ENCODE measurements at regions not wholly inside any gene's neighbourhood (a gene's known extent, or its start where the extent isn't known, plus 50 kb on each side); places are given as distances from the start of the nearest gene placed in this dataset.

DNA sequence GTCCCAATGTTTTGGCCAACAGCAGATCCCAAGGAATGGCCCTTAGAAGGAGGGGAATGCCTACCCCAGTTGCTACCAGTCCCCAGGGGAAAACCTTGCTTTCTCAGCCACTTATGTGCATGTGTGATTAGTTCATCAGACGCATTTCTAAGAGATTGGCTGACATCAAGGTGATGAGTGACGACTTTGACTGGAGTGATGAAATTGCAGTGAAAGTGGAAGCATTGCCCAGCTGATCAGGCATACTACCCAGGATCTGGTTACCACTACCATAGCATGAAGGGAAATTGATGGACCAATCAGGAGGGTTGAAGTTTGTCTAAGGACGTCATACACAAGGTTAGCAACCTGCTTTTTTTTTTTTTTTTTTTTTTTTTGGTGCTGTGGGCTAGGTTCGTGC is 90.3 kb upstream of the ELMO1 start:
- H3K27me3 Mint-ChIP-seq (ENCODE audit: low read depth in 3 of 3): peaks cover 0 to 2% (median 1%) of the 10 kb centered on the region in 3 donors
- no peaks in the 10 kb centered on the region for H3K36me3 Mint-ChIP-seq
- intact Hi-C loops (cut with micrococcal nuclease): no loop called here
- no peak overlapping the region for H3K27ac Mint-ChIP-seq
- Histone ChIP-seq H4K20me1 (ENCODE audit: insufficient read depth, low read length) (no peaks in the 10 kb centered on the region), H2AFZ (ENCODE audit: insufficient read depth, low read depth, low read length, poor library complexity, severe bottlenecking) (no peak overlapping the region), H3K9ac (ENCODE audit: insufficient read depth, low read length, poor library complexity, severe bottlenecking) (no peak overlapping the region), H3K4me2 (replicated peaks; ENCODE audit: extremely low read depth, low read length, poor library complexity, severe bottlenecking) (no peak overlapping the region), H3K27ac (ENCODE audit: low read depth in 1 of 2, low read length in 2 of 2) (no peak overlapping the region), H3K9me3 (replicated peaks in 1 of 2; ENCODE audit: control insufficient read depth in 1 of 2, insufficient read depth in 1 of 2, low read length in 2 of 2) (no peaks in the 10 kb centered on the region), H3K36me3 (replicated peaks in 1 of 2; ENCODE audit: control insufficient read depth in 1 of 2, insufficient read depth in 2 of 2, low read length in 2 of 2) (no peaks in the 10 kb centered on the region), H3K4me1 (ENCODE audit: control insufficient read depth in 1 of 2, insufficient read depth in 2 of 2, low read length in 2 of 2) (no peaks in the 10 kb centered on the region), H3K4me3 (replicated peaks in 1 of 3; ENCODE audit: low read depth in 2 of 3, low read length in 3 of 3) (no peak overlapping the region), H3K79me2 (ENCODE audit: insufficient read depth, low read length) (no peaks in the 10 kb centered on the region), H3K27me3 (ENCODE audit: control insufficient read depth in 2 of 2, insufficient read depth in 2 of 2, low read length in 2 of 2) (no peaks in the 10 kb centered on the region)
- TF ChIP-seq, protein P1, sequence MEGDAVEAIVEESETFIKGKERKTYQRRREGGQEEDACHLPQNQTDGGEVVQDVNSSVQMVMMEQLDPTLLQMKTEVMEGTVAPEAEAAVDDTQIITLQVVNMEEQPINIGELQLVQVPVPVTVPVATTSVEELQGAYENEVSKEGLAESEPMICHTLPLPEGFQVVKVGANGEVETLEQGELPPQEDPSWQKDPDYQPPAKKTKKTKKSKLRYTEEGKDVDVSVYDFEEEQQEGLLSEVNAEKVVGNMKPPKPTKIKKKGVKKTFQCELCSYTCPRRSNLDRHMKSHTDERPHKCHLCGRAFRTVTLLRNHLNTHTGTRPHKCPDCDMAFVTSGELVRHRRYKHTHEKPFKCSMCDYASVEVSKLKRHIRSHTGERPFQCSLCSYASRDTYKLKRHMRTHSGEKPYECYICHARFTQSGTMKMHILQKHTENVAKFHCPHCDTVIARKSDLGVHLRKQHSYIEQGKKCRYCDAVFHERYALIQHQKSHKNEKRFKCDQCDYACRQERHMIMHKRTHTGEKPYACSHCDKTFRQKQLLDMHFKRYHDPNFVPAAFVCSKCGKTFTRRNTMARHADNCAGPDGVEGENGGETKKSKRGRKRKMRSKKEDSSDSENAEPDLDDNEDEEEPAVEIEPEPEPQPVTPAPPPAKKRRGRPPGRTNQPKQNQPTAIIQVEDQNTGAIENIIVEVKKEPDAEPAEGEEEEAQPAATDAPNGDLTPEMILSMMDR (IDR thresholded peaks at IDR 0.05): no peak
- WGBS (ENCODE audit: insufficient coverage): no CpG with 5 or more reads among the region's 4 CpGs
- H3K4me1 Mint-ChIP-seq: no peaks in the 10 kb centered on the region
- H3K4me3 Mint-ChIP-seq: no peak overlapping the region
- no peak for DNase-seq
- peaks cover 0 to 7% (median 2%) of the 10 kb centered on the region in 7 donors for H3K9me3 Mint-ChIP-seq

DNA sequence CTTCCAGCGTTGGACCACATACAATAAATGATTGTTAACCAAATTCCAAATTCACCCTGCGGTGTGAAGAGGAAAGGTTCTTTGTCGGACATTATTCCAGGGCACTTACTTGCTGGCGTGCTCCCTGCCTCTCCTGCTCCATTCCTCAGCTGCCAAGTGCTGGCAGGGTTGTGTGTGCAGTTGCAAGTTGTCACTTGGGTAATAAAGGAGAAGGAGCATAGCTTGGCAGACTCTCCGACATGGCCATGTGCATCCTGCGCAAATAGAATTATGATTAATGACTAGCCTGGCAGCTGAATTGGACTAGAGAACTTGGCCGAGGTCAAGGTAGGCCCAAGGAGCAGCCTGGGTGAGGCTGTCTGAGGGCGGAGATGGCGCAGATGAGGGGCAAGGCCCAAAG is 92.3 kb upstream of the ELMO1 start:
- Mint-ChIP-seq H3K36me3 (no peaks in the 10 kb centered on the region), H3K9me3 (peaks cover 0 to 7% (median 2%) of the 10 kb centered on the region in 7 donors), H3K27ac (peak overlapping the region in 1 of 7 donors; percentile 40), H3K4me1 (no peaks in the 10 kb centered on the region), H3K27me3 (ENCODE audit: low read depth in 3 of 3) (peaks cover 0 to 2% (median 1%) of the 10 kb centered on the region in 3 donors), H3K4me3 (no peak overlapping the region)
- Histone ChIP-seq H3K9me3 (replicated peaks in 1 of 2; ENCODE audit: control insufficient read depth in 1 of 2, insufficient read depth in 1 of 2, low read length in 2 of 2) (no peaks in the 10 kb centered on the region), H3K27me3 (ENCODE audit: control insufficient read depth in 2 of 2, insufficient read depth in 2 of 2, low read length in 2 of 2) (no peaks in the 10 kb centered on the region), H3K9ac (ENCODE audit: insufficient read depth, low read length, poor library complexity, severe bottlenecking) (no peak overlapping the region), H2AFZ (ENCODE audit: insufficient read depth, low read depth, low read length, poor library complexity, severe bottlenecking) (no peak overlapping the region), H3K4me1 (ENCODE audit: control insufficient read depth in 1 of 2, insufficient read depth in 2 of 2, low read length in 2 of 2) (no peaks in the 10 kb centered on the region), H3K4me2 (replicated peaks; ENCODE audit: extremely low read depth, low read length, poor library complexity, severe bottlenecking) (no peak overlapping the region), H3K36me3 (replicated peaks in 1 of 2; ENCODE audit: control insufficient read depth in 1 of 2, insufficient read depth in 2 of 2, low read length in 2 of 2) (no peaks in the 10 kb centered on the region), H3K79me2 (ENCODE audit: insufficient read depth, low read length) (no peaks in the 10 kb centered on the region), H4K20me1 (ENCODE audit: insufficient read depth, low read length) (no peaks in the 10 kb centered on the region), H3K4me3 (replicated peaks in 1 of 3; ENCODE audit: low read depth in 2 of 3, low read length in 3 of 3) (no peak overlapping the region), H3K27ac (ENCODE audit: low read depth in 1 of 2, low read length in 2 of 2) (no peak overlapping the region)
- intact Hi-C loops (cut with micrococcal nuclease): no loop called here
- TF ChIP-seq, protein P1 (IDR thresholded peaks at IDR 0.05): no peak
- DNase-seq: no peak
- 83% methylated on average over 8 of the region's 9 CpGs for WGBS (ENCODE audit: insufficient coverage)
